ENCODE measurements at regions not wholly inside any gene's neighbourhood (a gene's known extent, or its start where the extent isn't known, plus 50 kb on each side); places are given as distances from the start of the nearest gene placed in this dataset.

DNA sequence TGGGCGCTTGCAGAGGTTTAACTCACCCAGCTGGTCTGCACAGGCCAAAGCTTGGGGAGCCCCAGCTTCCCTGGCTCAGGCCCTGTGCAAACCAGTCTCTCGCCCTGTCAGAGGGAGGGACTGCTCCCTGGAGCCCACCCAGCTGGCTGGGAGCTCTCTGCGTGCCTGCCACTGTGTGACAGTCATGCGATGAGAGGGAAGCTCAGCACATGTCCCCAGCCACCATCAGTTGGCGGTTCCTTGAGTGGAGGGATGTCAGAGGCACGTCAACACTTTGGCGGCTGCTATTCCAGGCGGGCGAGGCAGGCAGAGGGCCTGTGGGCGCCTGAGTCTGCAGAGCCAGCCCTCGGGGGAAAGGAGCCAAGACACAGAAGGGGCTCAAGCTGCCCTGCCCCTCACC is 324.6 kb downstream of the UACA start:
- no peak overlapping the region for H3K27ac ChIP-seq (ENCODE audit: control insufficient read depth, insufficient read depth)
- no peak for ATAC-seq
- no peaks in the 10 kb centered on the region for H4K20me1 ChIP-seq (ENCODE audit: control insufficient read depth, insufficient read depth)
- H3K4me1 ChIP-seq (ENCODE audit: control insufficient read depth, insufficient read depth, low read length), result peaks cover 29% of the 10 kb centered on the region
- BruUV-seq (replicated peaks), result no TSS peak
- CTCF ChIA-PET, result interaction anchor here (1.0 to 1.2 kb wide), 2 partner anchors 24 to 29 kb away, joined by 3 to 5 read pairs; no protein-coding TSS in a partner anchor
- FAIRE-seq, result no peak
- H3K9me3 ChIP-seq (replicated peaks; ENCODE audit: control insufficient read depth, insufficient read depth, low read length), result no peaks in the 10 kb centered on the region
- peaks cover 4 to 7% of the 10 kb centered on the region in 2 experiments; a peak in 3 of 4 replicates for H3K27me3 ChIP-seq (replicated peaks in 1 of 2; ENCODE audit: control insufficient read depth in 2 of 2, insufficient read depth in 2 of 2, low read length in 1 of 2)
- no peaks in the 10 kb centered on the region for H3K36me3 ChIP-seq (ENCODE audit: control insufficient read depth in 2 of 2, insufficient read depth in 2 of 2, low read length in 1 of 2)
- no peak for DNase-seq (ENCODE audit: low read depth, low spot score)
- POLR2A ChIA-PET, result no interaction called here
- 57% methylated on average over 11 of the region's 11 CpGs for WGBS (ENCODE audit: insufficient coverage, insufficient replicate concordance, low lambda C conversion rate, missing lambda C conversion rate)
- SMC1A ChIA-PET (ENCODE audit: uncharacterized antibody, unreplicated experiment), result no interaction called here
- H3K4me3 ChIP-seq, result no peak overlapping the region
- H3K4me2 ChIP-seq (ENCODE audit: control insufficient read depth, insufficient read depth), result no peak overlapping the region
- RAD21 ChIA-PET (ENCODE audit: unreplicated experiment), result no interaction called here
- in situ Hi-C loops (cut with MboI), result no loop called here
- TF ChIP-seq CHD1 (IDR thresholded peaks at IDR 0.05; ENCODE audit: low read depth, low read length) (no peak), CHD4 (IDR thresholded peaks at IDR 0.05) (no peak), KDM1A (IDR thresholded peaks at IDR 0.05; ENCODE audit: borderline replicate concordance) (no peak), CBFB (IDR thresholded peaks at IDR 0.05; ENCODE audit: low read depth) (no peak), STAT1 (conservative IDR thresholded peaks at IDR 0.05) (no peak), ATF7 (IDR thresholded peaks at IDR 0.05; ENCODE audit: low read depth) (no peak)
- TF ChIP-seq, protein P1, sequence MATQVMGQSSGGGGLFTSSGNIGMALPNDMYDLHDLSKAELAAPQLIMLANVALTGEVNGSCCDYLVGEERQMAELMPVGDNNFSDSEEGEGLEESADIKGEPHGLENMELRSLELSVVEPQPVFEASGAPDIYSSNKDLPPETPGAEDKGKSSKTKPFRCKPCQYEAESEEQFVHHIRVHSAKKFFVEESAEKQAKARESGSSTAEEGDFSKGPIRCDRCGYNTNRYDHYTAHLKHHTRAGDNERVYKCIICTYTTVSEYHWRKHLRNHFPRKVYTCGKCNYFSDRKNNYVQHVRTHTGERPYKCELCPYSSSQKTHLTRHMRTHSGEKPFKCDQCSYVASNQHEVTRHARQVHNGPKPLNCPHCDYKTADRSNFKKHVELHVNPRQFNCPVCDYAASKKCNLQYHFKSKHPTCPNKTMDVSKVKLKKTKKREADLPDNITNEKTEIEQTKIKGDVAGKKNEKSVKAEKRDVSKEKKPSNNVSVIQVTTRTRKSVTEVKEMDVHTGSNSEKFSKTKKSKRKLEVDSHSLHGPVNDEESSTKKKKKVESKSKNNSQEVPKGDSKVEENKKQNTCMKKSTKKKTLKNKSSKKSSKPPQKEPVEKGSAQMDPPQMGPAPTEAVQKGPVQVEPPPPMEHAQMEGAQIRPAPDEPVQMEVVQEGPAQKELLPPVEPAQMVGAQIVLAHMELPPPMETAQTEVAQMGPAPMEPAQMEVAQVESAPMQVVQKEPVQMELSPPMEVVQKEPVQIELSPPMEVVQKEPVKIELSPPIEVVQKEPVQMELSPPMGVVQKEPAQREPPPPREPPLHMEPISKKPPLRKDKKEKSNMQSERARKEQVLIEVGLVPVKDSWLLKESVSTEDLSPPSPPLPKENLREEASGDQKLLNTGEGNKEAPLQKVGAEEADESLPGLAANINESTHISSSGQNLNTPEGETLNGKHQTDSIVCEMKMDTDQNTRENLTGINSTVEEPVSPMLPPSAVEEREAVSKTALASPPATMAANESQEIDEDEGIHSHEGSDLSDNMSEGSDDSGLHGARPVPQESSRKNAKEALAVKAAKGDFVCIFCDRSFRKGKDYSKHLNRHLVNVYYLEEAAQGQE (IDR thresholded peaks at IDR 0.05; ENCODE audit: low read depth, low read length), result no peak
- TF ChIP-seq, protein P2, sequence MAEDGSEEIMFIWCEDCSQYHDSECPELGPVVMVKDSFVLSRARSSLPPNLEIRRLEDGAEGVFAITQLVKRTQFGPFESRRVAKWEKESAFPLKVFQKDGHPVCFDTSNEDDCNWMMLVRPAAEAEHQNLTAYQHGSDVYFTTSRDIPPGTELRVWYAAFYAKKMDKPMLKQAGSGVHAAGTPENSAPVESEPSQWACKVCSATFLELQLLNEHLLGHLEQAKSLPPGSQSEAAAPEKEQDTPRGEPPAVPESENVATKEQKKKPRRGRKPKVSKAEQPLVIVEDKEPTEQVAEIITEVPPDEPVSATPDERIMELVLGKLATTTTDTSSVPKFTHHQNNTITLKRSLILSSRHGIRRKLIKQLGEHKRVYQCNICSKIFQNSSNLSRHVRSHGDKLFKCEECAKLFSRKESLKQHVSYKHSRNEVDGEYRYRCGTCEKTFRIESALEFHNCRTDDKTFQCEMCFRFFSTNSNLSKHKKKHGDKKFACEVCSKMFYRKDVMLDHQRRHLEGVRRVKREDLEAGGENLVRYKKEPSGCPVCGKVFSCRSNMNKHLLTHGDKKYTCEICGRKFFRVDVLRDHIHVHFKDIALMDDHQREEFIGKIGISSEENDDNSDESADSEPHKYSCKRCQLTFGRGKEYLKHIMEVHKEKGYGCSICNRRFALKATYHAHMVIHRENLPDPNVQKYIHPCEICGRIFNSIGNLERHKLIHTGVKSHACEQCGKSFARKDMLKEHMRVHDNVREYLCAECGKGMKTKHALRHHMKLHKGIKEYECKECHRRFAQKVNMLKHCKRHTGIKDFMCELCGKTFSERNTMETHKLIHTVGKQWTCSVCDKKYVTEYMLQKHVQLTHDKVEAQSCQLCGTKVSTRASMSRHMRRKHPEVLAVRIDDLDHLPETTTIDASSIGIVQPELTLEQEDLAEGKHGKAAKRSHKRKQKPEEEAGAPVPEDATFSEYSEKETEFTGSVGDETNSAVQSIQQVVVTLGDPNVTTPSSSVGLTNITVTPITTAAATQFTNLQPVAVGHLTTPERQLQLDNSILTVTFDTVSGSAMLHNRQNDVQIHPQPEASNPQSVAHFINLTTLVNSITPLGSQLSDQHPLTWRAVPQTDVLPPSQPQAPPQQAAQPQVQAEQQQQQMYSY (CRISPR knock-in tag; IDR thresholded peaks at IDR 0.05), result no peak
- TF ChIP-seq, protein P3, sequence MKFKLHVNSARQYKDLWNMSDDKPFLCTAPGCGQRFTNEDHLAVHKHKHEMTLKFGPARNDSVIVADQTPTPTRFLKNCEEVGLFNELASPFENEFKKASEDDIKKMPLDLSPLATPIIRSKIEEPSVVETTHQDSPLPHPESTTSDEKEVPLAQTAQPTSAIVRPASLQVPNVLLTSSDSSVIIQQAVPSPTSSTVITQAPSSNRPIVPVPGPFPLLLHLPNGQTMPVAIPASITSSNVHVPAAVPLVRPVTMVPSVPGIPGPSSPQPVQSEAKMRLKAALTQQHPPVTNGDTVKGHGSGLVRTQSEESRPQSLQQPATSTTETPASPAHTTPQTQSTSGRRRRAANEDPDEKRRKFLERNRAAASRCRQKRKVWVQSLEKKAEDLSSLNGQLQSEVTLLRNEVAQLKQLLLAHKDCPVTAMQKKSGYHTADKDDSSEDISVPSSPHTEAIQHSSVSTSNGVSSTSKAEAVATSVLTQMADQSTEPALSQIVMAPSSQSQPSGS (IDR thresholded peaks at IDR 0.05; ENCODE audit: low read length), result no peak
- no peak overlapping the region for H2AFZ ChIP-seq (ENCODE audit: control insufficient read depth, low read depth, low read length)
- no peak overlapping the region for H3K9ac ChIP-seq (ENCODE audit: control insufficient read depth, insufficient read depth, low read length)
- H3K79me2 ChIP-seq (ENCODE audit: control insufficient read depth, insufficient read depth, low read length), result no peaks in the 10 kb centered on the region
- intact Hi-C loops (cut with micrococcal nuclease; ENCODE audit: unreplicated experiment), result no loop called here
